ENCODE measurements at regions not wholly inside any gene's neighbourhood (a gene's known extent, or its start where the extent isn't known, plus 50 kb on each side); places are given as distances from the start of the nearest gene placed in this dataset.

DNA sequence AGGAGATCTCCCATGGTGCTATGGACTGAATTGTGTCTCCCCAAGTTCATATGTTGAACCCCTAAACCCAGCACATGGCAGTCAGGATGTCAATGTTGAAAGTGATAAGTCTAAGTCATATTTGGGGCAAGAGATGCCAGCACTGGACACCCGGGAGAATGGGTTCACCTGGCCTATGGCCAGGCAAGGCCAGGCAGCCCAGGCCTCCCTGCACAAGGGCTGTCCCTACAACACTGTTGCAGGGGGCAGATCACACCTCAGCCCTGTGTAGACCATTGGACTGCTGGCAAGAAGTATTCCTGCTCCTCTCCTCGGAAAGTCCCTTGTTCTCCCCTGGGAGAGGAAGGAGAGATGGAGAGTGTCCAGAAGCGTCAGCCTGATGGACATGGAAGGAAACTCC lies 240.5 kb downstream of the GADD45G start:
- TF ChIP-seq POLR2A (IDR thresholded peaks at IDR 0.05; ENCODE audit: low read length) (no peak), GATA1 (IDR thresholded peaks at IDR 0.05; ENCODE audit: low read depth, low read length) (no peak)
